CD4-positive, alpha-beta memory T cell (primary cell): ENCODE measurements at regions not wholly inside any gene's neighbourhood (a gene's known extent, or its start where the extent isn't known, plus 50 kb on each side); places are given as distances from the start of the nearest gene placed in this dataset.

Experiments
- CTCF ChIA-PET: fragments of 350-600 bp; sonication (Branson Sonifier 250); formaldehyde crosslinking; loops from one replicate; lab custom pipeline; 2021; ENCODE audit warnings: inconsistent platforms; ENCODE audit not compliant: partially characterized antibody; lab: Charles Lee
- POLR2A ChIA-PET: fragments of 350-600 bp; sonication (Branson Sonifier 250); formaldehyde crosslinking; loops from one replicate; lab custom pipeline; 2021; ENCODE audit not compliant: partially characterized antibody; lab: Charles Lee
- DNase-seq, 5 donors: peaks; one replicate each; pipeline versions ENCODE4 v3.0.0 to v3.0.0-alpha.2; 2020 to 2022; ENCODE audit warnings: mixed read lengths in 1 of 5
- H3K27ac ChIP-seq: one replicate; pipeline ENCODE4 v1.7.0; 2013; ENCODE audit warnings: low read depth, low read length
- H3K27me3 ChIP-seq: 2 replicates; pipeline ENCODE4 v1.7.0; 2013; ENCODE audit warnings: mild to moderate bottlenecking, low read length, moderate library complexity; ENCODE audit not compliant: insufficient read depth
- H3K36me3 ChIP-seq: 2 replicates; pipeline ENCODE4 v1.7.0; 2013; ENCODE audit warnings: mild to moderate bottlenecking, low read length, moderate library complexity; ENCODE audit not compliant: insufficient read depth
- H3K4me1 ChIP-seq: 2 replicates; pipeline ENCODE4 v1.7.0; 2013; ENCODE audit warnings: mild to moderate bottlenecking, low read length, moderate library complexity; ENCODE audit not compliant: insufficient read depth
- H3K4me3 ChIP-seq, 2 donors: one replicate each; pipeline ENCODE4 v1.7.0; 2013; ENCODE audit warnings: low read length in 2 of 2, mild to moderate bottlenecking in 1 of 2
- H3K9me3 ChIP-seq, 2 donors: one replicate each; pipeline ENCODE4 v1.7.0; 2013; ENCODE audit warnings: low read length in 2 of 2, control low read depth in 1 of 2; ENCODE audit not compliant: control insufficient read depth in 1 of 2
- H3K27ac Mint-ChIP-seq, 7 donors: one replicate each; pipeline ENCODE4 v1.8.0; 2020 to 2021; ENCODE audit warnings: mixed read lengths in 7 of 7, mild to moderate bottlenecking in 6 of 7, inconsistent platforms in 3 of 7, moderate library complexity in 3 of 7
- H3K27me3 Mint-ChIP-seq, 2 donors: one replicate each; pipeline ENCODE4 v1.8.0; 2020 to 2021; ENCODE audit warnings: mixed read lengths in 2 of 2
- H3K36me3 Mint-ChIP-seq, 2 donors: one replicate each; pipeline ENCODE4 v1.8.0; 2020 to 2021; ENCODE audit warnings: mixed read lengths in 2 of 2, inconsistent platforms in 1 of 2, mild to moderate bottlenecking in 1 of 2
- H3K4me1 Mint-ChIP-seq, 4 donors: one replicate each; pipeline ENCODE4 v1.8.0; 2020 to 2021; ENCODE audit warnings: mixed read lengths in 4 of 4, mild to moderate bottlenecking in 1 of 4
- H3K4me3 Mint-ChIP-seq, 8 donors: one replicate each; pipeline ENCODE4 v1.8.0; 2020 to 2021; ENCODE audit warnings: mixed read lengths in 8 of 8, mild to moderate bottlenecking in 7 of 8, moderate library complexity in 6 of 8, inconsistent platforms in 3 of 8
- H3K9me3 Mint-ChIP-seq, 8 donors: one replicate each; pipeline ENCODE4 v1.8.0; 2020 to 2021; ENCODE audit warnings: mixed read lengths in 8 of 8, mild to moderate bottlenecking in 5 of 8, inconsistent platforms in 3 of 8, moderate library complexity in 1 of 8
- intact Hi-C: fragments of 100-400 bp; cut with micrococcal nuclease; formaldehyde crosslinking; loops from one replicate; pipeline ENCODE4 v1.15.1; 2023

DNA sequence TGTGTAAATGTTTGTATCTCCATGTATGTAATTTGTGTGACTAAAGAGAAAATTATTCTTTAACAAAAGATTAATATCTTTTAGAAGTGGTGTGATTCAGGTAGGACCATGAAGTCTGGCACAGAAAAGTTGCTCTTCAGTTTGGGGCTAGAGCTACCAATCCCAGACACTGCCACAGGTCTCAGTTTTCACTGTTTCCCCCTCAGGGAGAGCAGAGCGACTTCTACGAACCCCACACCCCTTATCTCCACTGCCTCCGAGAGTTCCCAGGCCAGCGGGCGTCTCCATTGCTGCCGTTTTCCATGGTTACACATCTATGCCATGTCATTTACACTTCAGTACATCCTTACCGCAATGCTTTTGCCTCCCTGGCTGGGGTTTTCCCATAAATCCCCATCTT lies 93.0 kb upstream of the SMYD2 start:
- peaks cover 31 to 44% of the 10 kb centered on the region in 2 donors for H3K27me3 Mint-ChIP-seq
- no peak overlapping the region for H3K27ac Mint-ChIP-seq

DNA sequence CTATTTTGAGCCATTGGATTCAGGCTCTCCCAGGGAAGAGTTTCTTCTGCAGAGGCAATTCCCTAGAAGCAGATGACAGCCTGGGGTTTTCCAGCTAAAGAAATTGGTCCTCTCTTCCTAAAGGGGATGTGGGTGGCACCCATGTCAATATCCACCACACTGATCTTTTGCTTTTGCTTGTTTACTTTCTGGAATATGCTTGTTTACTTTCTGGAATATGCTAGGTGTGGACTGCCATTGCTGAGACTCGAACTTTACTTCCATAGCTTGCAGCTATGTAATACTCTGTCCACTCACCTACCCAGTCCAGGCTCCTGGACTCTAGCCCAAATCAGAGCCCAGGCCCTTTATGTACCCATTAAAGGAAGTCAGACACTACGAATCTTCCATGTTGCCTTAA lies 92.1 kb upstream of the SMYD2 start:
- Histone ChIP-seq H3K36me3 (no peaks in the 10 kb centered on the region), H3K27me3 (peaks cover 10% of the 10 kb centered on the region), H3K4me3 (no peak overlapping the region), H3K9me3 (no peaks in the 10 kb centered on the region), H3K4me1 (no peaks in the 10 kb centered on the region), H3K27ac (no peak overlapping the region)
- POLR2A ChIA-PET, result no interaction called here
- intact Hi-C loops, result no loop called here
- peaks cover 0 to 9% (median 3%) of the 10 kb centered on the region in 4 donors for H3K4me1 Mint-ChIP-seq
- H3K27ac Mint-ChIP-seq, result no peak overlapping the region
- H3K9me3 Mint-ChIP-seq, result peaks cover 0 to 2% (median 0%) of the 10 kb centered on the region in 8 donors
- no peak overlapping the region for H3K4me3 Mint-ChIP-seq
- CTCF ChIA-PET, result no interaction called here
- H3K36me3 Mint-ChIP-seq, result no peaks in the 10 kb centered on the region
- peaks cover 33 to 42% of the 10 kb centered on the region in 2 donors for H3K27me3 Mint-ChIP-seq
- no peak for DNase-seq

More for the DNA sequence above, 93.0 kb upstream of the SMYD2 start:
- H3K27me3 ChIP-seq, result peaks cover 7% of the 10 kb centered on the region
- Mint-ChIP-seq H3K4me3 (no peak overlapping the region), H3K36me3 (no peaks in the 10 kb centered on the region), H3K4me1 (peaks cover 0 to 9% (median 3%) of the 10 kb centered on the region in 4 donors), H3K9me3 (peaks cover 0 to 4% (median under 1%) of the 10 kb centered on the region in 8 donors)
- no peak for DNase-seq
- H3K9me3 ChIP-seq, result no peaks in the 10 kb centered on the region
- POLR2A ChIA-PET, result no interaction called here
- no peaks in the 10 kb centered on the region for H3K36me3 ChIP-seq
- no peak overlapping the region for H3K4me3 ChIP-seq
- H3K4me1 ChIP-seq, result no peaks in the 10 kb centered on the region
- H3K27ac ChIP-seq, result no peak overlapping the region
- CTCF ChIA-PET, result no interaction called here
- intact Hi-C loops, result no loop called here

DNA sequence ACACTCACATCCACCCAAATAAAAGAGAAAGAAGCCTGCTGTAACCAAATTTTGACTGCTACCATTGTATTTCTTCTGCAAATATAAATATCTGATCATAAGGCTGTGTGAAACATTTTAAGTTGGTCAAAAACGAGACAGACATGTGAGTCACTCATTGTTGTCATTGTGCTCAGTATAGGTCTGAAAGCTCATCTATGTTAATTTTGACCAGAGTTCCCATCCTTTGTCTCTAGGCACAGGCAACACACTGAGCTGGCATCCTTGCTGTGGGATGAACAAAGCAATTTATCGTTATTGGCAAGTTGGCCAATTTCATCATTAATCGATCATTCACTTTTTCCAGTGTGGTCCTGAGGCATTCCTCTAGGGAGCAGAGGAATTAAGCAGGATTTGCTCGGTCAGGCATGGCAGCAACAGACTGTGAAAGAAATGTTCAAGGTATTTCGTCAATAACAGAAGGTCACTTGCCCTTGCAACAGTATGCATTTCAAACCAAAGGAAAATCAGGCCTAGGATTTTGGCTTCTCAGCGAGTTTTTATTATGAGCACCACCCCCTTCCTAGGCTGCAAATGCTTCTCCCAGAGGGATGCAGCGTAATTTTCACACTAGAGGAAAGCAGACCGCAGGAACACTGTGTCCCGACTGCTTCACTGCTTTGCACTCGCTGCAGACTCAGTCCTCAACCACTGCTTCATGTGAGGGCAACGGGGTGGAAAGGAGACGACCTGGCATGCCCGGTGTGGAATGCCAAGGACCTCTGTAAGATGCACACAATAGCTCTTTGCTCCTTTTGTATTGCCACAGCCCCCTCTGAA lies 87.9 kb upstream of the SMYD2 start:
- Mint-ChIP-seq H3K27me3 (peaks cover 23 to 28% of the 10 kb centered on the region in 2 donors), H3K9me3 (peaks cover 0 to 2% (median 0%) of the 10 kb centered on the region in 8 donors), H3K4me1 (no peaks in the 10 kb centered on the region), H3K36me3 (no peaks in the 10 kb centered on the region), H3K27ac (no peak overlapping the region), H3K4me3 (no peak overlapping the region)
- H3K27me3 ChIP-seq, result peaks cover 10% of the 10 kb centered on the region
- H3K27ac ChIP-seq, result no peak overlapping the region
- H3K4me1 ChIP-seq, result no peaks in the 10 kb centered on the region
- intact Hi-C loops, result no loop called here
- CTCF ChIA-PET, result no interaction called here
- no peaks in the 10 kb centered on the region for H3K36me3 ChIP-seq
- POLR2A ChIA-PET, result no interaction called here
- no peak overlapping the region for H3K4me3 ChIP-seq
- no peak for DNase-seq
- H3K9me3 ChIP-seq, result no peaks in the 10 kb centered on the region

DNA sequence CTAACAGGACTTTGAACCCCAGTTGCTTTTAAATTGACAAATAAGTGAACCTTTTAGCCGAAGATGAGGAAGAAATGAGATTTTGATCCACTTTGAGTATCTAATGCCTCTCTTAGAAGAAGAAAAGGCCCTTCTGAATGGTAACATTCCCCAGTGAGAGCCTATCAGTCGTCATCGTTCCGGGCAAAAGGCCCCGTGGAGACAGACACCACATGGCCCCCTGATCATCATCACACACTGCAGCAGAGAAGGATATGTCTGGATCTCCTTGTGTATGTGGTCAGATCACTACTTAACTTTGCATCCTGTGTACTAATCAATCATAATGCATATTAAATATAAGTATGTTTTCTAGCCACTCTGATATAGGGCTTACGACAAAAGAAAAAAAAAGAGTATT lies 87.3 kb upstream of the SMYD2 start:
- Histone ChIP-seq H3K27me3 (peaks cover 5% of the 10 kb centered on the region), H3K4me3 (no peak overlapping the region), H3K27ac (no peak overlapping the region), H3K4me1 (no peaks in the 10 kb centered on the region), H3K9me3 (no peaks in the 10 kb centered on the region), H3K36me3 (no peaks in the 10 kb centered on the region)
- no peak overlapping the region for H3K4me3 Mint-ChIP-seq
- peaks cover 0 to 2% (median 0%) of the 10 kb centered on the region in 8 donors for H3K9me3 Mint-ChIP-seq
- no peak overlapping the region for H3K27ac Mint-ChIP-seq
- DNase-seq, result no peak
- H3K27me3 Mint-ChIP-seq, result peaks cover 21 to 26% of the 10 kb centered on the region in 2 donors
- no peaks in the 10 kb centered on the region for H3K36me3 Mint-ChIP-seq
- ChIA-PET POLR2A (no interaction called here), CTCF (no interaction called here)
- H3K4me1 Mint-ChIP-seq, result no peaks in the 10 kb centered on the region
- intact Hi-C loops, result no loop called here

DNA sequence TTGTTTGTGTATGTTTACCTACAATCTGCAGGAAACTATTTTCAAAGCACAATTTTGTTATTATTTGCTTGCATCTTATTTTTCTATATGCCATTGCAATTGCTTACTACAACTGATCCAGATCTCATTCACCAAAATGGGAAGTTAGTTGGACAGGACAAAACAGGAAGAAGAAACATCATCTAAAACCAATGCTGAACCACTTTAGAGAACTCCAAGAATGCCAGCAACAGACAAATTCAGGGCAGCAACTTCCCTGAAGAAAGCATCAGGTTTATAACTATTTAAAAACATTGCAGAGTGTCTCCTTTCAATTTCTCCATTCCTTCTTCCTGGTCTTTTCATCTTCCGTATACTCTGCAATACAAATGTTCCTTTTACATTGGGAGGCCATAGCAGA lies 82.4 kb upstream of the SMYD2 start:
- H3K4me3 Mint-ChIP-seq, result no peak overlapping the region
- no peaks in the 10 kb centered on the region for H3K9me3 Mint-ChIP-seq

DNA sequence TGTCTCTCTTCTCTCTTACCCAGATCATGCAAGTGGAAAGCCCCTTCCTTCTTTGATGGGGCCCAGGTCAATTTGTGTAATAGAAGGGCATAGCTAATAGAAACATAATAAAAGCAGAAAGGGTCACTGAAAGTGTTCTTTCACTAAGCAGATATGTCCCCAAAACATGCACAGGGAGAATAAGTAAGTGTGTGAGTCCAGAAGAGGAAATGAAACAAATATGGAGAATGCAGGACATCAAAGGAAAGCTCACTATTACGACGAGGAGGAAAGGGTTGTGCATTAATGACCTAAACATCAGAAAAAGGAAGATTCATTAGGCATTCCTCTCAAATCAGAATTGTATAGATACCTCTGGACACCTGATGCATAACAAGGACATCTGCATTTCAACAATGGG lies 81.4 kb upstream of the SMYD2 start:
- DNase-seq, result no peak
- H3K36me3 ChIP-seq, result no peaks in the 10 kb centered on the region
- no peak overlapping the region for H3K4me3 Mint-ChIP-seq
- H3K27ac Mint-ChIP-seq, result no peak overlapping the region
- H3K36me3 Mint-ChIP-seq, result no peaks in the 10 kb centered on the region
- H3K27me3 ChIP-seq, result no peaks in the 10 kb centered on the region
- no peak overlapping the region for H3K4me3 ChIP-seq
- intact Hi-C loops, result no loop called here
- peaks cover 9 to 22% of the 10 kb centered on the region in 2 donors for H3K27me3 Mint-ChIP-seq
- CTCF ChIA-PET, result no interaction called here
- no peaks in the 10 kb centered on the region for H3K4me1 Mint-ChIP-seq
- no peak overlapping the region for H3K27ac ChIP-seq
- H3K9me3 ChIP-seq, result no peaks in the 10 kb centered on the region
- no peaks in the 10 kb centered on the region for H3K4me1 ChIP-seq
- H3K9me3 Mint-ChIP-seq, result no peaks in the 10 kb centered on the region
- POLR2A ChIA-PET, result no interaction called here

More for the DNA sequence above, 82.4 kb upstream of the SMYD2 start:
- CTCF ChIA-PET, result interaction anchor here (2.5 kb wide), 1 partner anchor 63 kb away, joined by 7 read pairs; no protein-coding TSS in a partner anchor
- no peak overlapping the region for H3K4me3 ChIP-seq
- Mint-ChIP-seq H3K36me3 (no peaks in the 10 kb centered on the region), H3K27ac (no peak overlapping the region), H3K4me1 (no peaks in the 10 kb centered on the region), H3K27me3 (peaks cover 14 to 25% of the 10 kb centered on the region in 2 donors)
- H3K36me3 ChIP-seq, result no peaks in the 10 kb centered on the region
- peaks cover 5% of the 10 kb centered on the region for H3K27me3 ChIP-seq
- H3K4me1 ChIP-seq, result no peaks in the 10 kb centered on the region
- no peak for DNase-seq
- intact Hi-C loops, result no loop called here
- no peak overlapping the region for H3K27ac ChIP-seq
- no peaks in the 10 kb centered on the region for H3K9me3 ChIP-seq
- POLR2A ChIA-PET, result no interaction called here

DNA sequence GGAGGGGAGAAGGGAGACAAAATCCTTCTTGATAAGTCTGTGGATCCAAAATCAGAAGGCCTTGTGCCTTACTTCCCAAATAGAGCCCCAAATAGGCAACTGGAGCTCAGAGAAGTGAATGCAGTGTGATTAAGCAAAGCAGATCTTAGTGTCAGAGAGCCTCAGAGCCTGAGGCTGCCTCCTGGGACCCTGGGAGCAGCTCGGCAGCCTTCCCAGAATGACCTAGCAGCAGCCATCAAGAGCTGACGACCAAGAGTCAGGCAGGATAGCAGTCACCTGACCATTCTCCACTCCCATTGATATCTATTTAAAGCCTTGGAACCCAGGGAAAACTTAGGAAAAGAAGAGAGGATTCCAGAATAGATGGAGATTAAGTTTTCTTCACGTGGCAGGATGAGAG lies 78.0 kb upstream of the SMYD2 start:
- H3K27ac ChIP-seq, result no peak overlapping the region
- Mint-ChIP-seq H3K36me3 (no peaks in the 10 kb centered on the region), H3K4me3 (no peak overlapping the region), H3K27ac (peak overlapping the region in 1 of 7 donors; percentile 31), H3K9me3 (no peaks in the 10 kb centered on the region), H3K4me1 (no peaks in the 10 kb centered on the region), H3K27me3 (peaks cover 10 to 16% of the 10 kb centered on the region in 2 donors)
- H3K27me3 ChIP-seq, result no peaks in the 10 kb centered on the region
- no peaks in the 10 kb centered on the region for H3K36me3 ChIP-seq
- H3K4me1 ChIP-seq, result no peaks in the 10 kb centered on the region
- no peak overlapping the region for H3K4me3 ChIP-seq
- no peak for DNase-seq
- no peaks in the 10 kb centered on the region for H3K9me3 ChIP-seq
- intact Hi-C loops, result no loop called here
- CTCF ChIA-PET, result no interaction called here
- POLR2A ChIA-PET, result no interaction called here
